ENCODE measurements at regions not wholly inside any gene's neighbourhood (a gene's known extent, or its start where the extent isn't known, plus 50 kb on each side); places are given as distances from the start of the nearest gene placed in this dataset.

DNA sequence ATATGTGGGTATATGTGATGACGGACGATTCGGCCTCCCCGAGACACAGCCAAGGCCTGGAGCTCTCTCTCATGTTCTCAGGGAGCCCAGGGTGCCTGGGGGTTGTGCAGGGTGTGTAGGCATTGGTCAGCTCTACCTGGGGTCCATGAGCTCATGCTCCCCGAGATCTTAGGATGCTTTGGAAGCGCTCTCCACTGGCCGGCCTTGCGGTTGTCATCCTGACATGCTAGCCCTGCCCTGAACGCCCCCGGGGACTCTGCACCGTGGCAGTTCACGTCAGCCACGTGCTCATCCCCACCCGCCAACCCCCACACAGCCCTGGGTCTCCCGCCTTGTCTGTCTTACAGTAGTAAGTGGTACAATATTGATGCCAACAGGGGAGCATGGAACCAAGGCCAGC, 67.8 kb downstream of the RTP5 start (continued):
- no peak for TF ChIP-seq IRF4 (IDR thresholded peaks at IDR 0.05; ENCODE audit: low read depth, low read length)
- no peak for TF ChIP-seq DPF2 (IDR thresholded peaks at IDR 0.05)

DNA sequence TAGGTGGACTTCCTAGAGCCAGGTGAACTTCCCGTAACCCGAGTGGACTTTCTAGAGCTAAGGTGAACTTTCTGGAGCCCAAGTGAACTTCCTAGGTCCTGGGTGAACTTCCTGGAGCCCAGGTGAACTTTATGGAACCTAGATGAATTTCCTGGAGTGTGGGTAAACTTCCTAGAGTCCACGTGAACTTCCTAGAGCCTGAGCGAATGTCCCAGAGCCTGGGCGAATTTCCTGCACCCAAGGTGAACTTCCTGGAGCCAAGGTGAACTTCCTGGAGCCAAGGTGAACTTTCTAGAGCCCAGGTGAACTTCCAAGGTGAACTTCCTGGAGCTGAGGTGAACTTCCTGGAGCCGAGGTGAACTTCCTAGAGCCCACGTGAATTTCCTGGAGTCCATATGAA, 70.0 kb downstream of the RTP5 start:
- Histone ChIP-seq H3K27me3 (replicated peaks in 1 of 2; ENCODE audit: control insufficient read depth in 2 of 2, insufficient read depth in 2 of 2, low read length in 1 of 2) (no peaks in the 10 kb centered on the region), H3K4me1 (ENCODE audit: control insufficient read depth, insufficient read depth, low read length) (no peaks in the 10 kb centered on the region), H3K36me3 (ENCODE audit: control insufficient read depth in 2 of 2, insufficient read depth in 2 of 2, low read length in 1 of 2) (no peaks in the 10 kb centered on the region), H3K4me3 (no peak overlapping the region), H2AFZ (ENCODE audit: control insufficient read depth, low read depth, low read length) (no peak overlapping the region), H4K20me1 (ENCODE audit: control insufficient read depth, insufficient read depth) (no peaks in the 10 kb centered on the region; the same call in 1 of the 2 replicates), H3K27ac (ENCODE audit: control insufficient read depth, insufficient read depth) (no peak overlapping the region), H3K4me2 (ENCODE audit: control insufficient read depth, insufficient read depth) (no peak overlapping the region), H3K9me3 (replicated peaks; ENCODE audit: control insufficient read depth, insufficient read depth, low read length) (peaks cover 1% of the 10 kb centered on the region; the same call in 2 of the 3 replicates), H3K9ac (ENCODE audit: control insufficient read depth, insufficient read depth, low read length) (no peak overlapping the region), H3K79me2 (ENCODE audit: control insufficient read depth, insufficient read depth, low read length) (no peaks in the 10 kb centered on the region)
- CTCF ChIA-PET, result interaction anchor here (1.3 kb wide), 1 partner anchor 11 kb away, joined by 4 read pairs; no protein-coding TSS in a partner anchor
- ATAC-seq, result no peak
- RAD21 ChIA-PET (ENCODE audit: unreplicated experiment), result no interaction called here
- DNase-seq (ENCODE audit: low read depth, low spot score), result no peak
- intact Hi-C loops (cut with micrococcal nuclease; ENCODE audit: unreplicated experiment), result no loop called here
- FAIRE-seq, result no peak
- in situ Hi-C loops (cut with MboI), result no loop called here
- POLR2A ChIA-PET, result no interaction called here
- SMC1A ChIA-PET (ENCODE audit: uncharacterized antibody, unreplicated experiment), result no interaction called here
- WGBS (ENCODE audit: insufficient coverage, insufficient replicate concordance, low lambda C conversion rate, missing lambda C conversion rate), result 51% methylated on average over 7 of the region's 7 CpGs
- BruUV-seq (replicated peaks), result no TSS peak
- TF ChIP-seq MAX (IDR thresholded peaks at IDR 0.05; ENCODE audit: low read depth, low read length) (no peak), FOS (IDR thresholded peaks at IDR 0.05; ENCODE audit: borderline replicate concordance, extremely low read depth, insufficient read length) (no peak), POLR2AphosphoS5 (IDR thresholded peaks at IDR 0.05; ENCODE audit: low read length) (no peak), IRF4 (IDR thresholded peaks at IDR 0.05; ENCODE audit: low read depth, low read length) (no peak), SRF (IDR thresholded peaks at IDR 0.05; ENCODE audit: low read depth in 2 of 2, low read length in 2 of 2) (no peak), USF2 (IDR thresholded peaks at IDR 0.05; ENCODE audit: borderline replicate concordance, low read depth, low read length) (no peak), ASH2L (IDR thresholded peaks at IDR 0.05; ENCODE audit: borderline replicate concordance, low read depth) (no peak), MYB (IDR thresholded peaks at IDR 0.05; ENCODE audit: borderline replicate concordance, low read depth, low read length) (no peak), MEF2B (IDR thresholded peaks at IDR 0.05; ENCODE audit: partially characterized antibody, poor library complexity, severe bottlenecking) (no peak), MTA3 (IDR thresholded peaks at IDR 0.05; ENCODE audit: borderline replicate concordance, low read length) (no peak)
- TF ChIP-seq, protein P1, sequence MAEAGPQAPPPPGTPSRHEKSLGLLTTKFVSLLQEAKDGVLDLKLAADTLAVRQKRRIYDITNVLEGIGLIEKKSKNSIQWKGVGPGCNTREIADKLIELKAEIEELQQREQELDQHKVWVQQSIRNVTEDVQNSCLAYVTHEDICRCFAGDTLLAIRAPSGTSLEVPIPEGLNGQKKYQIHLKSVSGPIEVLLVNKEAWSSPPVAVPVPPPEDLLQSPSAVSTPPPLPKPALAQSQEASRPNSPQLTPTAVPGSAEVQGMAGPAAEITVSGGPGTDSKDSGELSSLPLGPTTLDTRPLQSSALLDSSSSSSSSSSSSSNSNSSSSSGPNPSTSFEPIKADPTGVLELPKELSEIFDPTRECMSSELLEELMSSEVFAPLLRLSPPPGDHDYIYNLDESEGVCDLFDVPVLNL (IDR thresholded peaks at IDR 0.05; ENCODE audit: low read depth, low read length), result no peak
